H1 (cell line): ENCODE measurements at regions not wholly inside any gene's neighbourhood (a gene's known extent, or its start where the extent isn't known, plus 50 kb on each side); places are given as distances from the start of the nearest gene placed in this dataset.

Experiments
- CTCF ChIA-PET: fragments of 300-600 bp; sonication (Branson Sonifier 250); formaldehyde crosslinking; loops from one replicate; lab custom pipeline; 2021; ENCODE audit not compliant: partially characterized antibody; lab: Charles Lee
- POLR2A ChIA-PET: fragments of 300-600 bp; sonication (Branson Sonifier 250); formaldehyde crosslinking; loops from one replicate; lab custom pipeline; 2021; ENCODE audit warnings: inconsistent platforms; ENCODE audit not compliant: partially characterized antibody; lab: Charles Lee
- DNase-seq, 2 experiments: peaks; one replicate each; pipeline versions ENCODE4 v3.0.0 to v3.0.0-alpha.2; 2010 to 2022; ENCODE audit warnings: low spot score in 2 of 2, low read depth in 1 of 2, mixed read lengths in 1 of 2
- FAIRE-seq: peaks from 2 replicates; lab custom pipeline; 2011; peaks lifted over from hg19 to GRCh38; lab: Jason Lieb, UNC
- H2AFZ ChIP-seq: 2 replicates; pipeline ENCODE4 v1.8.1; 2012; ENCODE audit warnings: low read length, inconsistent platforms
- H2AK5ac ChIP-seq: 2 replicates; pipeline ENCODE4 v1.6.1; 2013; ENCODE audit warnings: low read depth, low read length
- H2BK120ac ChIP-seq: replicated peaks from 2 replicates; pipeline ENCODE3; 2013; ENCODE audit warnings: low read depth, low read length, inconsistent platforms
- H2BK12ac ChIP-seq: 2 replicates; pipeline ENCODE4 v1.6.1; 2013; ENCODE audit warnings: low read depth, low read length
- H2BK15ac ChIP-seq: 2 replicates; pipeline ENCODE4 v1.6.1; 2013; ENCODE audit warnings: low read length
- H2BK20ac ChIP-seq: 2 replicates; pipeline ENCODE4 v1.6.1; 2013; ENCODE audit warnings: low read length
- H2BK5ac ChIP-seq: 2 replicates; pipeline ENCODE4 v1.6.1; 2013; ENCODE audit warnings: low read depth, low read length
- H3K14ac ChIP-seq: 2 replicates; pipeline ENCODE4 v1.6.1; 2013; ENCODE audit warnings: inconsistent platforms; ENCODE audit not compliant: insufficient read length
- H3K18ac ChIP-seq: 2 replicates; pipeline ENCODE4 v1.6.1; 2013; ENCODE audit warnings: low read length; ENCODE audit errors: extremely low read depth
- H3K23ac ChIP-seq: 2 replicates; pipeline ENCODE4 v1.6.1; 2013; ENCODE audit warnings: inconsistent platforms; ENCODE audit not compliant: insufficient read length
- H3K23me2 ChIP-seq: 2 replicates; pipeline ENCODE4 v1.6.1; 2013; ENCODE audit warnings: low read depth, low read length
- H3K27ac ChIP-seq: 2 replicates; pipeline ENCODE4 v1.6.1; 2011; ENCODE audit warnings: low read depth, low read length, inconsistent platforms
- H3K27me3 ChIP-seq, 4 experiments: replicated peaks in 1 of 4; 1 replicate in 1 of 4; 2 replicates in 3 of 4; pipeline versions ENCODE4 v1.6.1 to v1.8.1; 2011 to 2013; ENCODE audit warnings: low read length in 3 of 4, mild to moderate bottlenecking in 3 of 4, inconsistent platforms in 2 of 4, mixed read lengths in 2 of 4, moderate library complexity in 1 of 4; ENCODE audit not compliant: control insufficient read depth in 3 of 4, insufficient read depth in 3 of 4; ENCODE audit errors: extremely low read depth in 1 of 4
- H3K36me3 ChIP-seq, 4 experiments: 2 replicates each; pipeline versions ENCODE4 v1.6.1 to v1.8.1; 2011 to 2013; ENCODE audit warnings: mild to moderate bottlenecking in 4 of 4, low read length in 3 of 4, moderate library complexity in 2 of 4, control low read depth in 1 of 4, inconsistent platforms in 1 of 4; ENCODE audit not compliant: insufficient read depth in 4 of 4, control insufficient read depth in 2 of 4
- H3K4ac ChIP-seq: replicated peaks from 2 replicates; pipeline ENCODE3; 2013; ENCODE audit warnings: low read length, low read depth, mixed read lengths, inconsistent platforms; ENCODE audit not compliant: insufficient read length
- H3K4me1 ChIP-seq, 4 experiments: replicated peaks in 1 of 4; 1 replicate in 1 of 4; 2 replicates in 3 of 4; pipeline versions ENCODE4 v1.6.1 to v1.8.1; 2011 to 2013; ENCODE audit warnings: low read length in 3 of 4, inconsistent platforms in 2 of 4, mixed read lengths in 1 of 4; ENCODE audit not compliant: insufficient read depth in 4 of 4, control insufficient read depth in 3 of 4
- H3K4me2 ChIP-seq, 2 experiments: 2 replicates each; pipeline versions ENCODE4 v1.6.1 to v1.8.1; 2011 to 2013; ENCODE audit warnings: low read depth in 2 of 2, low read length in 2 of 2, control low read depth in 1 of 2, inconsistent platforms in 1 of 2, mild to moderate bottlenecking in 1 of 2; ENCODE audit not compliant: insufficient read depth in 1 of 2
- H3K4me3 ChIP-seq, 4 experiments: fragments of 200-600, 300-600 bp in 1 of 4; sonication (generic), shearing (Covaris generic), sonication (Bioruptor Twin) in 1 of 4; 2 replicates each; pipeline versions ENCODE4 v1.5.1 to v1.8.1; 2011 to 2016; ENCODE audit warnings: low read length in 4 of 4, low read depth in 3 of 4, control low read depth in 2 of 4, inconsistent platforms in 2 of 4, mild to moderate bottlenecking in 2 of 4, mixed read lengths in 1 of 4, moderate library complexity in 1 of 4; ENCODE audit not compliant: insufficient read depth in 2 of 4; ENCODE audit errors: extremely low read depth in 1 of 4
- H3K56ac ChIP-seq: replicated peaks from 2 replicates; pipeline ENCODE3; 2013; ENCODE audit warnings: low read depth, mild to moderate bottlenecking, mixed read lengths, low read length, inconsistent platforms; ENCODE audit not compliant: insufficient read length
- H3K79me1 ChIP-seq: 2 replicates; pipeline ENCODE4 v1.6.1; 2013; ENCODE audit warnings: low read depth, low read length, control low read depth
- H3K79me2 ChIP-seq, 2 experiments: 2 replicates each; pipeline versions ENCODE4 v1.6.1 to v1.8.1; 2012 to 2013; ENCODE audit warnings: low read length in 2 of 2, mild to moderate bottlenecking in 2 of 2, inconsistent platforms in 1 of 2; ENCODE audit not compliant: insufficient read depth in 2 of 2, control insufficient read depth in 1 of 2
- H3K9ac ChIP-seq, 4 experiments: replicated peaks in 1 of 4; 1 replicate in 1 of 4; 2 replicates in 3 of 4; pipeline versions ENCODE4 v1.6.1 to v1.8.1; 2011 to 2013; ENCODE audit warnings: low read depth in 3 of 4, low read length in 3 of 4, control low read depth in 2 of 4, mild to moderate bottlenecking in 2 of 4, moderate library complexity in 2 of 4, inconsistent platforms in 1 of 4; ENCODE audit errors: extremely low read depth in 1 of 4
- H3K9me3 ChIP-seq, 2 experiments: 2 replicates each; pipeline versions ENCODE4 v1.6.1 to v1.8.1; 2012 to 2013; ENCODE audit warnings: mild to moderate bottlenecking in 2 of 2, moderate library complexity in 2 of 2, control low read depth in 1 of 2, inconsistent platforms in 1 of 2, low read depth in 1 of 2, low read length in 1 of 2, mixed read lengths in 1 of 2; ENCODE audit not compliant: insufficient read depth in 2 of 2
- H4K20me1 ChIP-seq, 2 experiments: replicated peaks in 1 of 2; 2 replicates each; pipeline versions ENCODE3 to v1.8.1; 2011 to 2013; ENCODE audit warnings: inconsistent platforms in 2 of 2, low read length in 2 of 2, mild to moderate bottlenecking in 1 of 2; ENCODE audit not compliant: insufficient read depth in 2 of 2, control insufficient read depth in 1 of 2
- H4K5ac ChIP-seq: 2 replicates; pipeline ENCODE4 v1.6.1; 2013; ENCODE audit warnings: low read length, low read depth, mixed read lengths, inconsistent platforms; ENCODE audit not compliant: insufficient read length
- H4K8ac ChIP-seq: 2 replicates; pipeline ENCODE4 v1.8.0; 2013; ENCODE audit warnings: mild to moderate bottlenecking, moderate library complexity, low read length, inconsistent platforms; ENCODE audit not compliant: insufficient read depth; ENCODE audit errors: extremely low read depth
- H4K91ac ChIP-seq: replicated peaks from 2 replicates; pipeline ENCODE3; 2013; ENCODE audit warnings: low read length, mixed read lengths, inconsistent platforms; ENCODE audit not compliant: insufficient read length
- CBX8 ChIP-seq: fragments of 300-800, 300-1000 bp; sonication (generic); IDR thresholded peaks from 2 replicates; pipeline ENCODE4 v1.7.1; 2016; ENCODE audit warnings: low read depth, low read length, borderline replicate concordance
- CHD1 ChIP-seq: IDR thresholded peaks from 2 replicates; pipeline ENCODE4 v1.6.1; 2012; ENCODE audit warnings: low read depth, low read length, improper control_type of control experiment
- CHD2 ChIP-seq: IDR thresholded peaks from 2 replicates; pipeline ENCODE4 v1.6.1; 2012; ENCODE audit warnings: low read length, improper control_type of control experiment
- GABPA ChIP-seq: IDR thresholded peaks from 2 replicates; pipeline ENCODE4 v1.6.1; 2011; ENCODE audit warnings: mild to moderate bottlenecking, low read length, moderate library complexity, borderline replicate concordance; ENCODE audit not compliant: insufficient read depth
- GTF2F1 ChIP-seq: IDR thresholded peaks from 2 replicates; pipeline ENCODE4 v1.6.1; 2012; ENCODE audit warnings: low read depth, low read length, improper control_type of control experiment, borderline replicate concordance
- KDM1A ChIP-seq: fragments of 200-600, 300-600 bp; sonication (generic); IDR thresholded peaks from 2 replicates; pipeline ENCODE4 v1.7.1; 2016; ENCODE audit warnings: mild to moderate bottlenecking, low read length, borderline replicate concordance
- KDM4A ChIP-seq: IDR thresholded peaks from one replicate; pipeline ENCODE4 v1.7.1; 2012; ENCODE audit warnings: low read depth, mild to moderate bottlenecking, moderate library complexity, low read length, inconsistent platforms; ENCODE audit not compliant: severe bottlenecking
- MAFK ChIP-seq: IDR thresholded peaks from 2 replicates; pipeline ENCODE4 v1.6.1; 2012; ENCODE audit warnings: low read depth, mild to moderate bottlenecking, improper control_type of control experiment, low read length
- NRF1 ChIP-seq: IDR thresholded peaks from 2 replicates; pipeline ENCODE4 v1.6.1; 2011; ENCODE audit warnings: mild to moderate bottlenecking, low read depth, low read length, improper control_type of control experiment
- PHF8 ChIP-seq: fragments of 200-600 bp; sonication (generic); conservative IDR thresholded peaks from 2 replicates; pipeline ENCODE4 v1.7.1; 2012; ENCODE audit warnings: low read depth, mild to moderate bottlenecking, inconsistent platforms, low read length, moderate library complexity
- SAP30 ChIP-seq: fragments of 300-600 bp; sonication (generic); IDR thresholded peaks from 2 replicates; pipeline ENCODE4 v1.7.1; 2012; ENCODE audit warnings: low read length, moderate library complexity, mild to moderate bottlenecking, inconsistent platforms; ENCODE audit not compliant: insufficient read depth, insufficient replicate concordance
- SIRT6 ChIP-seq: IDR thresholded peaks from one replicate; pipeline ENCODE4 v1.7.1; 2012; ENCODE audit warnings: low read length, inconsistent platforms
- SP1 ChIP-seq: IDR thresholded peaks from 2 replicates; pipeline ENCODE4 v1.6.1; 2011; ENCODE audit warnings: low read depth, low read length
- SUZ12 ChIP-seq: fragments of 200-600 bp; sonication (generic); IDR thresholded peaks from 2 replicates; pipeline ENCODE4 v1.6.1; 2012; ENCODE audit warnings: mild to moderate bottlenecking, inconsistent platforms, low read length, moderate library complexity, mixed read lengths
- TCF12 ChIP-seq: IDR thresholded peaks from 2 replicates; pipeline ENCODE4 v1.6.1; 2011; ENCODE audit warnings: low read depth, mild to moderate bottlenecking, low read length
- ZNF274 ChIP-seq: IDR thresholded peaks from 2 replicates; pipeline ENCODE4 v1.7.0; 2012; ENCODE audit warnings: low read length, borderline replicate concordance; ENCODE audit errors: extremely low read depth
- WGBS, 2 experiments: shearing (Covaris generic) in 1 of 2; methylation state at CpG; one replicate each; pipeline versions ENCODE4 v1.1.6 to v1.1.7; 2013 to 2015; ENCODE audit warnings: low lambda C conversion rate in 2 of 2, mixed read lengths in 2 of 2, inconsistent platforms in 1 of 2, low coverage in 1 of 2, missing lambda C conversion rate in 1 of 2; ENCODE audit not compliant: insufficient replicate concordance in 2 of 2, insufficient coverage in 1 of 2, insufficient read length in 1 of 2; ENCODE audit errors: extremely low coverage in 1 of 2, missing lambda C conversion rate in 1 of 2; 5-methylcytosine and 5-hydroxymethylcytosine counted together

GRCh38 chr2:84084856-84085255 is 374.2 kb downstream of the SUCLG1 start:
- Histone ChIP-seq H2BK15ac (no peak overlapping the region), H4K5ac (no peak overlapping the region), H3K9ac (no peak overlapping the region), H2BK20ac (no peak overlapping the region), H3K4me2 (no peak overlapping the region), H3K4me1 (no peaks in the 10 kb centered on the region), H3K23ac (no peak overlapping the region), H2BK12ac (no peak overlapping the region), H3K23me2 (no peaks in the 10 kb centered on the region), H3K36me3 (no peaks in the 10 kb centered on the region), H3K79me1 (no peaks in the 10 kb centered on the region), H3K9me3 (no peaks in the 10 kb centered on the region), H3K27ac (no peak overlapping the region), H2AK5ac (no peak overlapping the region), H3K56ac (no peak overlapping the region), H4K91ac (no peak overlapping the region), H2BK120ac (no peak overlapping the region), H3K14ac (no peak overlapping the region), H2AFZ (no peak overlapping the region), H4K20me1 (no peaks in the 10 kb centered on the region), H3K79me2 (no peaks in the 10 kb centered on the region), H3K27me3 (no peaks in the 10 kb centered on the region), H2BK5ac (no peak overlapping the region), H3K4me3 (no peak overlapping the region), H3K4ac (no peak overlapping the region), H3K18ac (no peak overlapping the region), H4K8ac (no peak overlapping the region)
- WGBS, 2 experiments, result 74% methylated on average over 1 of the region's 1 CpG; no CpG with 5 or more reads in 1 of the 2 experiments
- CTCF ChIA-PET, result interaction anchor here (0.7 to 1.7 kb wide), 6 partner anchors 7 to 232 kb away, joined by 3 to 5 read pairs (median 4); no protein-coding TSS in a partner anchor
- no peak for DNase-seq
- no peak for FAIRE-seq
- POLR2A ChIA-PET, result no interaction called here
- no peak for TF ChIP-seq KDM1A
- TF ChIP-seq SUZ12, result no peak
- no peak for TF ChIP-seq TCF12
- TF ChIP-seq MAFK, result no peak
- no peak for TF ChIP-seq GABPA
- TF ChIP-seq SAP30, result no peak
- no peak for TF ChIP-seq CHD1
- no peak for TF ChIP-seq SIRT6
- TF ChIP-seq ZNF274, result no peak
- no peak for TF ChIP-seq SP1
- TF ChIP-seq CBX8, result no peak
- no peak for TF ChIP-seq CHD2
- TF ChIP-seq PHF8, result no peak
- TF ChIP-seq NRF1, result no peak
- no peak for TF ChIP-seq KDM4A
- no peak for TF ChIP-seq GTF2F1
